ENCODE measurements at regions not wholly inside any gene's neighbourhood (a gene's known extent, or its start where the extent isn't known, plus 50 kb on each side); places are given as distances from the start of the nearest gene placed in this dataset.

GRCh38 chr5:117203584-117203983, 629.0 kb upstream of the SEMA6A start:
- DNase-seq (ENCODE audit: insufficient read length) (no peak), FAIRE-seq (no peak)
- TF ChIP-seq TAF1 (IDR thresholded peaks at IDR 0.05; ENCODE audit: borderline replicate concordance, low read depth, low read length) (no peak), POLR2A (IDR thresholded peaks at IDR 0.05; ENCODE audit: low read depth, low read length) (no peak), POLR2AphosphoS5 (IDR thresholded peaks at IDR 0.05; ENCODE audit: low read depth, low read length) (no peak)

GRCh38 chr5:117201001-117201400, 626.4 kb upstream of the SEMA6A start:
- FAIRE-seq, result no peak
- TF ChIP-seq TAF1 (IDR thresholded peaks at IDR 0.05; ENCODE audit: borderline replicate concordance, low read depth, low read length), result no peak
- no peak for TF ChIP-seq POLR2A (IDR thresholded peaks at IDR 0.05; ENCODE audit: low read depth, low read length)
- TF ChIP-seq POLR2AphosphoS5 (IDR thresholded peaks at IDR 0.05; ENCODE audit: low read depth, low read length), result no peak
- DNase-seq (ENCODE audit: insufficient read length), result no peak

- no peak for FAIRE-seq
- no peak for DNase-seq (ENCODE audit: insufficient read length)
- no peak for TF ChIP-seq POLR2AphosphoS5 (IDR thresholded peaks at IDR 0.05; ENCODE audit: low read depth, low read length)
- TF ChIP-seq POLR2A (IDR thresholded peaks at IDR 0.05; ENCODE audit: low read depth, low read length), result no peak
- TF ChIP-seq TAF1 (IDR thresholded peaks at IDR 0.05; ENCODE audit: borderline replicate concordance, low read depth, low read length), result no peak
Measured at GRCh38 chr5:117195076-117195475, 620.5 kb upstream of the SEMA6A start.

DNA sequence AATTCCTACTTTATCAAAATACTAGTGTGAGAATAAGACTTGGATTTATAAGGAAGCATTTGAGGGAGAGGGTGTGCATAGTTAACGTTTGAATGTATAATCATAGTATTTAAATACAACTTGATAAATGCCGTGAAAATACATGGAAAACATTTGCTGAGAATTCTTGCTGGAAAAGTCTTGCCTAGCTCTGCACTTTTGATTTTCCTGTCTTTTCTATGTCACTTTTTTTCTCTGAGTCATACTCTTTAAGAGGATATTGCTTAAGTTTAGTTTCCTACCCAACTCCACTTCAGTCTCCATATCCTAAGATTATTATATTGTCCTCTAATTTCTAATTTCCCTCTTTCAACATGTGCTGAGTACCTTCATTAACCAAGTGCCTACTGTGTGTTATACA, 616.6 kb upstream of the SEMA6A start:
- FAIRE-seq, result no peak
- DNase-seq (ENCODE audit: insufficient read length), result no peak
- TF ChIP-seq POLR2AphosphoS5 (IDR thresholded peaks at IDR 0.05; ENCODE audit: low read depth, low read length) (no peak), TAF1 (IDR thresholded peaks at IDR 0.05; ENCODE audit: borderline replicate concordance, low read depth, low read length) (no peak), POLR2A (IDR thresholded peaks at IDR 0.05; ENCODE audit: low read depth, low read length) (no peak)

DNA sequence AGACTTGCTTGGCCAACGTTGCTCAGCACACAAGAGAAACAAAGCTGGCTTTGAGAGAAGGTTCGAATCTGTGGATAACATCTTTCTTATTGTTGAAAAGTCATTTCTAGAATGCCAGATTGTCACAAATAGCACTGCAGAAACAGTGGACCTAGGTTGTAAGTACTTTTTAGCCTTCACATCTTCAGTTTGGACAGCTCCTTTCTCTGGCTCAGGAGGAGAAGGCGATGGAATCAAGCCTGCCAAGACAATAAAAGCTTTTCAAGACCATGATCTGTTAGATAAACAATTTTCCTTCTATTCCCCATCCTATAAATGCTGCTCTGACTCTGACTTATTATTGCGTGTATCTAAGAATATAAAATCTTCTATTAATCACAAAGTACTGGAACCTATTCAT, 615.2 kb upstream of the SEMA6A start:
- TF ChIP-seq POLR2AphosphoS5 (IDR thresholded peaks at IDR 0.05; ENCODE audit: low read depth, low read length) (no peak), POLR2A (IDR thresholded peaks at IDR 0.05; ENCODE audit: low read depth, low read length) (no peak), TAF1 (IDR thresholded peaks at IDR 0.05; ENCODE audit: borderline replicate concordance, low read depth, low read length) (no peak)
- FAIRE-seq, result no peak

GRCh38 chr5:117188211-117188610, 613.6 kb upstream of the SEMA6A start:
- no peak for TF ChIP-seq TAF1 (IDR thresholded peaks at IDR 0.05; ENCODE audit: borderline replicate concordance, low read depth, low read length)
- TF ChIP-seq POLR2AphosphoS5 (IDR thresholded peaks at IDR 0.05; ENCODE audit: low read depth, low read length), result no peak
- no peak for TF ChIP-seq POLR2A (IDR thresholded peaks at IDR 0.05; ENCODE audit: low read depth, low read length)
- no peak for FAIRE-seq
- no peak for DNase-seq (ENCODE audit: insufficient read length)

More for the DNA sequence above, 615.2 kb upstream of the SEMA6A start:
- no peak for DNase-seq (ENCODE audit: insufficient read length)

GRCh38 chr5:117186751-117187150, 612.1 kb upstream of the SEMA6A start:
- TF ChIP-seq POLR2A (IDR thresholded peaks at IDR 0.05; ENCODE audit: low read depth, low read length) (no peak), POLR2AphosphoS5 (IDR thresholded peaks at IDR 0.05; ENCODE audit: low read depth, low read length) (no peak), TAF1 (IDR thresholded peaks at IDR 0.05; ENCODE audit: borderline replicate concordance, low read depth, low read length) (no peak)
- no peak for DNase-seq (ENCODE audit: insufficient read length)
- no peak for FAIRE-seq

- no peak for FAIRE-seq
- TF ChIP-seq POLR2A (IDR thresholded peaks at IDR 0.05; ENCODE audit: low read depth, low read length) (no peak), POLR2AphosphoS5 (IDR thresholded peaks at IDR 0.05; ENCODE audit: low read depth, low read length) (no peak), TAF1 (IDR thresholded peaks at IDR 0.05; ENCODE audit: borderline replicate concordance, low read depth, low read length) (no peak)
- DNase-seq (ENCODE audit: insufficient read length), result no peak
Measured at GRCh38 chr5:117183326-117183725, 608.7 kb upstream of the SEMA6A start.

DNA sequence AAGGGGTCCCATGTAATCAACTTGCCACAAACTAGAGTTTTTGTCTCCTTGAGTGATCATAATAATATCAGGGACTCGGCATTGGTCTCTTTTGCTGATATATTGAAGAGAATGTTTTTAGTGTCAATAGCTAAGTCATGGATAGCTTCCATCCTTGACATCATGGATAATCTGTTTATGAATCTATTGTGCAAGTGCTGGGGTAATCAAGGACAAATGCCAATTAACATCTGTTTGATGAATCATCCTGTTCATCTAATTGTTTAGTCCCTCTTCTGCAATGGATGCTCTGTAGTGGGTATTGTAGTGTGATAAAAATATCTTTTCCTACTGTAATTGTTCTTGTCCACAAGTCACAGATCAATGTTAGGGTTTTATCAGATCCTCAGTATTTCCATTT, 607.5 kb upstream of the SEMA6A start:
- FAIRE-seq (no peak), DNase-seq (ENCODE audit: insufficient read length) (no peak)
- TF ChIP-seq TAF1 (IDR thresholded peaks at IDR 0.05; ENCODE audit: borderline replicate concordance, low read depth, low read length), result no peak
- TF ChIP-seq POLR2AphosphoS5 (IDR thresholded peaks at IDR 0.05; ENCODE audit: low read depth, low read length), result no peak

DNA sequence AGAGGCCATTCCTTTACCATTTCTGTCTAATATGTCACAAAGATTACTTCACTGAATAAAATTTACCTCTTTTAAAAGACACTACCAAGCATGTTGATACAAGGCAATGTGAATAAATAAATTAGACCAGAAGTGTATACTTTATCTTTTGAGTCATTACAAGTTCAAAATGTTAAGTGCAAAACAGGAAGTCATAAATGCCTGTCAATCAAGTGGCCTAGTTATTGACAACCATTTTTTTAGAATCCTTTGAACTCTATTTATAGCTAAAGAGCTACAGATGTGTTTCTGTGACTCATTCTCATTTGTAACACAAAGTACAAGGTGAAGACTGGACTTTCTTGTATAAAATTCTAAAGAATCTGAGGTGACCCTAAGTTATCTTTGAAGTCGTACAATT, 602.7 kb upstream of the SEMA6A start:
- FAIRE-seq, result no peak
- no peak for DNase-seq (ENCODE audit: insufficient read length)
- TF ChIP-seq POLR2AphosphoS5 (IDR thresholded peaks at IDR 0.05; ENCODE audit: low read depth, low read length) (no peak), POLR2A (IDR thresholded peaks at IDR 0.05; ENCODE audit: low read depth, low read length) (no peak), TAF1 (IDR thresholded peaks at IDR 0.05; ENCODE audit: borderline replicate concordance, low read depth, low read length) (no peak)

GRCh38 chr5:117165068-117165467, 590.4 kb upstream of the SEMA6A start:
- FAIRE-seq (no peak), DNase-seq (ENCODE audit: insufficient read length) (no peak)
- TF ChIP-seq POLR2A (IDR thresholded peaks at IDR 0.05; ENCODE audit: low read depth, low read length) (no peak), POLR2AphosphoS5 (IDR thresholded peaks at IDR 0.05; ENCODE audit: low read depth, low read length) (no peak), TAF1 (IDR thresholded peaks at IDR 0.05; ENCODE audit: borderline replicate concordance, low read depth, low read length) (no peak)

DNA sequence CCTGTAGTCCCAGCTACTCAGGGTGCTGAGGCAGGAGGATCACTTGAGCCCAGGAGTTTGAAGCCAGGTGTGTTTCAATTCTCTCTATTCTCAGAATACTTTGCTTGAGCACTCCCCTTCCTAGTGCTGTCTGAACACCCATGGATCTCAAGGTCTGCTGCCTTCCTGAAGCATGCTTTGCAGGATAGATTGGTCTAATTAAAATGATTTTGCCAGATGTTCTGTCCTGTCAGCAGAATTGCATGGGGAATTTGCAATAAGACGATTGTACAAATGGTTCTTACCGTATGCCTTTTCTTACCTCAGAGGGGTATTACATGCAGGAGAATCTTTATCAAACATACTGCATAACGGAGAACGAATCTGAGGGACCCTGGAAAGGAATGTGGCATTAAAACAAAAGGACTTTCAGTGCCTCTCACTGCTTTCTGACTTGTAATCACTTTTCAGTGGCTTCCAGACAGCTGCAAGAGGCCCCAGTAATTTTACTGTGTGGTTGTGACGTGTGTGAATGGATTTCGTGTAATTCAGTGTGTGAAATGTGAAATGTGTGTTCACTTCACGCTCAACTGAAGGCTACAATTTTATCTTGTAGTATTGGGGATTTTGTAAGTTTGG, 587.2 kb upstream of the SEMA6A start:
- no peak for FAIRE-seq
- no peak for DNase-seq (ENCODE audit: insufficient read length)
- no peak for TF ChIP-seq TAF1 (IDR thresholded peaks at IDR 0.05; ENCODE audit: borderline replicate concordance, low read depth, low read length)
- no peak for TF ChIP-seq POLR2A (IDR thresholded peaks at IDR 0.05; ENCODE audit: low read depth, low read length)
- TF ChIP-seq POLR2AphosphoS5 (IDR thresholded peaks at IDR 0.05; ENCODE audit: low read depth, low read length), result no peak

Measured in GM12892 (cell line).